ENCODE measurements at regions not wholly inside any gene's neighbourhood (a gene's known extent, or its start where the extent isn't known, plus 50 kb on each side); places are given as distances from the start of the nearest gene placed in this dataset.

GRCh38 chr2:222807431-222807830, 53.4 kb upstream of the ACSL3 start:
- ChIA-PET POLR2A (no interaction called here), CTCF (interaction anchor here (1.4 kb wide), 2 partner anchors 10 to 11 kb away, joined by 3 to 4 read pairs; no protein-coding TSS in a partner anchor)
- no peak for DNase-seq (ENCODE audit: low read depth, low spot score)
- H3K4me3 ChIP-seq (ENCODE audit: low read depth, low read length) = no peak overlapping the region
- no peak for TF ChIP-seq CTCF (IDR thresholded peaks at IDR 0.05; ENCODE audit: insufficient read depth, low read length, missing control alignments)

GRCh38 chr2:222809582-222809981, 51.3 kb upstream of the ACSL3 start:
- no peak for TF ChIP-seq CTCF (IDR thresholded peaks at IDR 0.05; ENCODE audit: insufficient read depth, low read length, missing control alignments)
- CTCF ChIA-PET = no interaction called here
- no peak overlapping the region for H3K4me3 ChIP-seq (ENCODE audit: low read depth, low read length)
- no peak for DNase-seq (ENCODE audit: low read depth, low spot score)
- POLR2A ChIA-PET = no interaction called here

- no peak overlapping the region for H3K4me3 ChIP-seq (ENCODE audit: low read depth, low read length)
- DNase-seq (ENCODE audit: low read depth, low spot score) = no peak
- CTCF ChIA-PET = no interaction called here
- POLR2A ChIA-PET = no interaction called here
- no peak for TF ChIP-seq CTCF (IDR thresholded peaks at IDR 0.05; ENCODE audit: insufficient read depth, low read length, missing control alignments)
These were observed 50.8 kb upstream of the ACSL3 start for GRCh38 chr2:222810044-222810443.
